Left ventricle myocardium inferior (tissue), 1 donor: ENCODE measurements at regions not wholly inside any gene's neighbourhood (a gene's known extent, or its start where the extent isn't known, plus 50 kb on each side); places are given as distances from the start of the nearest gene placed in this dataset.
A peak's percentile ranks its signal among the peaks of the same experiment; 100 is the strongest.
"Not testable (repeated sequence)": the region's sequence is repeated elsewhere in the genome, so short reads cannot be mapped to it uniquely, and the experiment has no call there.

Experiments used
- DNase-seq: peaks from one replicate; pipeline ENCODE4 v3.0.0-alpha.2; 2020
- H3K27ac ChIP-seq: fragments of 200-600 bp; replicated peaks from 2 replicates; pipeline ENCODE4 v1.8.0; 2021
- H3K27me3 ChIP-seq: fragments of 200-600 bp; 2 replicates; pipeline ENCODE4 v1.8.0; 2021; ENCODE audit warnings: low read depth
- H3K36me3 ChIP-seq: fragments of 200-600 bp; 2 replicates; pipeline ENCODE4 v1.8.0; 2021
- H3K4me1 ChIP-seq: fragments of 200-600 bp; 2 replicates; pipeline ENCODE4 v1.8.0; 2021
- H3K4me3 ChIP-seq: fragments of 200-600 bp; 2 replicates; pipeline ENCODE4 v1.8.0; 2021; ENCODE audit warnings: mild to moderate bottlenecking, moderate library complexity
- H3K9me3 ChIP-seq: fragments of 200-600 bp; replicated peaks from 2 replicates; pipeline ENCODE4 v1.8.0; 2021
- CTCF ChIP-seq: fragments of 200-600 bp; IDR thresholded peaks from 2 replicates; pipeline ENCODE4 v1.8.0; 2021; ENCODE audit warnings: antibody characterized with exemption, mild to moderate bottlenecking, borderline replicate concordance
- intact Hi-C: fragments of 100-400 bp; cut with micrococcal nuclease; formaldehyde crosslinking; loops from one replicate; pipeline ENCODE4 v1.11.0; 2022
- donor health status: DM: no; HTN: yes; CAD: no; lungs with severe emphysema.

- intact Hi-C loops: loop anchor here (10.0 kb wide), 1 partner anchor 610 kb away; no protein-coding TSS in a partner anchor
- TF ChIP-seq CTCF: peak; percentile 49
- H3K27ac ChIP-seq: no peak overlapping the region
- H3K4me1 ChIP-seq: no peaks in the 10 kb centered on the region
- H3K27me3 ChIP-seq: no peaks in the 10 kb centered on the region
- H3K4me3 ChIP-seq: no peak overlapping the region
- peaks cover 3% of the 10 kb centered on the region for H3K9me3 ChIP-seq
- no peak for DNase-seq
- H3K36me3 ChIP-seq: no peaks in the 10 kb centered on the region
These were observed 78.3 kb upstream of the HCN1 start for GRCh38 chr5:45774528-45774927.

- Histone ChIP-seq H3K9me3 (peaks cover 2% of the 10 kb centered on the region), H3K27ac (no peak overlapping the region), H3K4me3 (no peak overlapping the region), H3K27me3 (no peaks in the 10 kb centered on the region), H3K4me1 (no peaks in the 10 kb centered on the region), H3K36me3 (no peaks in the 10 kb centered on the region)
- DNase-seq: no peak
- no peak for TF ChIP-seq CTCF
- intact Hi-C loops: loop anchor here (10.0 kb wide), 1 partner anchor 608 kb away; no protein-coding TSS in a partner anchor
These were observed 76.2 kb upstream of the HCN1 start for GRCh38 chr5:45772402-45772801.

GRCh38 chr5:45765561-45765960, 69.4 kb upstream of the HCN1 start:
- Histone ChIP-seq H3K9me3 (peaks cover 19% of the 10 kb centered on the region), H3K36me3 (no peaks in the 10 kb centered on the region), H3K27me3 (no peaks in the 10 kb centered on the region), H3K4me1 (no peaks in the 10 kb centered on the region), H3K27ac (no peak overlapping the region), H3K4me3 (no peak overlapping the region)
- no peak for DNase-seq
- no peak for TF ChIP-seq CTCF
- intact Hi-C loops: no loop called here

- no peaks in the 10 kb centered on the region for H3K27me3 ChIP-seq
- H3K4me1 ChIP-seq: no peaks in the 10 kb centered on the region
- H3K27ac ChIP-seq: no peak overlapping the region
- H3K4me3 ChIP-seq: no peak overlapping the region
- H3K9me3 ChIP-seq: peaks cover 20% of the 10 kb centered on the region
- no peaks in the 10 kb centered on the region for H3K36me3 ChIP-seq
- TF ChIP-seq CTCF: no peak
- intact Hi-C loops: no loop called here
- DNase-seq: no peak
These were observed 54.4 kb upstream of the HCN1 start for GRCh38 chr5:45750574-45750973.

- H3K36me3 ChIP-seq, H3K4me1 ChIP-seq, intact Hi-C loops, H3K4me3 ChIP-seq, DNase-seq, H3K27me3 ChIP-seq, H3K27ac ChIP-seq: not testable (repeated sequence)
- H3K9me3 ChIP-seq: peaks cover 11% of the 10 kb centered on the region
These were observed 52.3 kb upstream of the HCN1 start for GRCh38 chr5:45748511-45748910.
